22Rv1 (cell line): ENCODE measurements at regions not wholly inside any gene's neighbourhood (a gene's known extent, or its start where the extent isn't known, plus 50 kb on each side); places are given as distances from the start of the nearest gene placed in this dataset.

Experiments
- CTCF ChIP-seq: fragments of 450-650 bp; IDR thresholded peaks from 2 replicates; pipeline ENCODE4 v1.5.1; 2017; ENCODE audit warnings: mild to moderate bottlenecking
- ZFX ChIP-seq: fragments of 450-650 bp; IDR thresholded peaks from 2 replicates; pipeline ENCODE4 v1.6.1; 2017; ENCODE audit warnings: antibody characterized with exemption, borderline replicate concordance

- TF ChIP-seq CTCF (no peak), ZFX (no peak)
These were observed 621.0 kb downstream of the NPHP4 start for GRCh38 chr1:5371270-5371669.
